Lung (tissue), 11 donors: ENCODE measurements at regions not wholly inside any gene's neighbourhood (a gene's known extent, or its start where the extent isn't known, plus 50 kb on each side); places are given as distances from the start of the nearest gene placed in this dataset.
A peak's percentile ranks its signal among the peaks of the same experiment; 100 is the strongest.

Experiments used
- ATAC-seq: fragments of 200-7000 bp; cut with Tn5 transposase; one replicate; pipeline ENCODE4 v1.9.1; 2020; ENCODE audit warnings: moderate number of reproducible peaks; ENCODE audit not compliant: insufficient read depth, low FRiP score
- DNase-seq, 3 donors: peaks; one replicate each; pipeline ENCODE4 v3.0.0-alpha.2; 2013 to 2017
- H3K27ac ChIP-seq, 2 donors: one replicate each; pipeline ENCODE4 v1.5.1; 2013; ENCODE audit warnings: mild to moderate bottlenecking in 2 of 2, moderate library complexity in 2 of 2, control low read depth in 1 of 2, inconsistent platforms in 1 of 2, low read depth in 1 of 2, low read length in 1 of 2
- H3K27me3 ChIP-seq, 3 donors: one replicate each; pipeline ENCODE4 v1.5.1; 2013; ENCODE audit warnings: low read length in 2 of 3; ENCODE audit not compliant: control insufficient read depth in 3 of 3, insufficient read depth in 3 of 3
- H3K36me3 ChIP-seq, 4 donors: one replicate each; pipeline ENCODE4 v1.5.1; 2013; ENCODE audit warnings: low read length in 4 of 4, mild to moderate bottlenecking in 1 of 4, moderate library complexity in 1 of 4; ENCODE audit not compliant: control insufficient read depth in 4 of 4, insufficient read depth in 4 of 4
- H3K4me1 ChIP-seq, 5 donors: one replicate each; pipeline ENCODE4 v1.5.1; 2013; ENCODE audit warnings: low read length in 5 of 5, mild to moderate bottlenecking in 2 of 5, moderate library complexity in 1 of 5; ENCODE audit not compliant: control insufficient read depth in 5 of 5, insufficient read depth in 5 of 5
- H3K4me3 ChIP-seq: one replicate; pipeline ENCODE4 v1.5.1; 2013; ENCODE audit warnings: mild to moderate bottlenecking, control low read depth, moderate library complexity
- H3K9ac ChIP-seq, 2 donors: one replicate each; pipeline ENCODE4 v1.5.1; 2013; ENCODE audit warnings: low read length in 2 of 2, control low read depth in 1 of 2; ENCODE audit not compliant: insufficient read depth in 1 of 2
- H3K9me3 ChIP-seq, 4 donors: one replicate each; pipeline ENCODE4 v1.5.1; 2013; ENCODE audit warnings: low read length in 3 of 4, mild to moderate bottlenecking in 1 of 4, moderate library complexity in 1 of 4; ENCODE audit not compliant: control insufficient read depth in 4 of 4, insufficient read depth in 3 of 4
- CTCF ChIP-seq: IDR thresholded peaks from 2 replicates; pipeline ENCODE4 v1.5.1; 2012; ENCODE audit warnings: mild to moderate bottlenecking; ENCODE audit errors: control extremely low read depth, extremely low read depth
- WGBS, 2 donors: extraction: QIAGEN DNeasy Blood & Tissue Kit; methylation state at CpG; one replicate each; pipeline ENCODE4 v1.1.7; 2013; 5-methylcytosine and 5-hydroxymethylcytosine counted together
- donor health status: control.
- donor health status: control.
- donor health status: Bipolar disorder and iron deficiency.
- donor health status: healthy.
- donor health status: DM: yes; HTN: yes; CAD: no.

- WGBS, 2 donors: 71 to 76% methylated on average over 17 of the region's 17 CpGs
- ATAC-seq (no peak), DNase-seq (peak; percentile 76 to 79 (median 77))
- Histone ChIP-seq H3K4me1 (peaks cover 0 to 37% (median 0%) of the 10 kb centered on the region in 5 donors), H3K9me3 (no peaks in the 10 kb centered on the region), H3K4me3 (no peak overlapping the region), H3K9ac (no peak overlapping the region), H3K36me3 (no peaks in the 10 kb centered on the region), H3K27me3 (no peaks in the 10 kb centered on the region), H3K27ac (peak overlapping the region in 1 of 2 donors; percentile 43)
- TF ChIP-seq CTCF: no peak
Observed at GRCh38 chr2:19677825-19678518, 223.8 kb downstream of the TTC32 start.

GRCh38 chr2:19677215-19677777 is 224.5 kb downstream of the TTC32 start:
- Histone ChIP-seq H3K27me3 (no peaks in the 10 kb centered on the region), H3K36me3 (no peaks in the 10 kb centered on the region), H3K9ac (no peak overlapping the region), H3K4me3 (no peak overlapping the region), H3K27ac (no peak overlapping the region), H3K4me1 (peaks cover 0 to 37% (median 0%) of the 10 kb centered on the region in 5 donors), H3K9me3 (no peaks in the 10 kb centered on the region)
- DNase-seq (no peak), ATAC-seq (no peak)
- TF ChIP-seq CTCF: no peak
- 82 to 94% methylated on average over 5 of the region's 5 CpGs for WGBS, 2 donors

GRCh38 chr2:19676770-19677169 is 225.0 kb downstream of the TTC32 start:
- H3K4me3 ChIP-seq: no peak overlapping the region
- H3K9me3 ChIP-seq: no peaks in the 10 kb centered on the region
- WGBS, 2 donors: 63 to 75% methylated on average over 6 of the region's 6 CpGs
- no peak overlapping the region for H3K9ac ChIP-seq
- H3K27ac ChIP-seq: no peak overlapping the region
- H3K27me3 ChIP-seq: no peaks in the 10 kb centered on the region
- TF ChIP-seq CTCF: no peak
- peaks cover 0 to 37% (median 0%) of the 10 kb centered on the region in 5 donors for H3K4me1 ChIP-seq
- no peaks in the 10 kb centered on the region for H3K36me3 ChIP-seq
- ATAC-seq (no peak), DNase-seq (no peak)
